ENCODE measurements at regions not wholly inside any gene's neighbourhood (a gene's known extent, or its start where the extent isn't known, plus 50 kb on each side); places are given as distances from the start of the nearest gene placed in this dataset.

GRCh38 chr13:109963960-109964563 lies 177.7 kb upstream of the IRS2 start:
- 62 to 74% (median 70%) methylated on average over 13 of the region's 13 CpGs for WGBS, 4 donors

DNA sequence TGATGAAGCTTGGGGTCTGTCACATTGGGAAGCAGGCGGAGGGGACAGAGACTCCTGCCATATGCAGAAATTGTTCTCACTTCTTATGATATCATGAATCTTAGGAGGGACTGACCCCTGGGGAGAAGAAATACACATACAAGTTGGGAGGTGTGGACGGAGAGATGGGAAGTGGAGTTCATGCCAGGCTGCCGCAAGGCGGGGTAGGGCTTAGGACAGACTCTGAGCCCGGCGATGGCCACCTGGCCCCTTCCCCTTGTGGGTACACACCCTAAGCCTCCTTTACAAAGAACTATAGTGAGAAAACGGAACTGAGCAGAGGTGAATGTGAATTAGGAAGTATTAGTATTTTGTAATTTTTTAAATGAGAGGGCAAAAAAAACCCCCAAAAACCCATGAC lies 177.0 kb upstream of the IRS2 start:
- H3K27ac ChIP-seq = no peak overlapping the region
- no peaks in the 10 kb centered on the region for H3K36me3 ChIP-seq (replicated peaks in 1 of 2)
- H3K9me3 ChIP-seq (replicated peaks in 1 of 3) = no peaks in the 10 kb centered on the region
- DNase-seq = no peak
- no peak overlapping the region for H3K4me3 ChIP-seq
- H3K4me1 ChIP-seq (replicated peaks in 1 of 2) = no peaks in the 10 kb centered on the region
- TF ChIP-seq CTCF (IDR thresholded peaks at IDR 0.05) (no peak), POLR2A (IDR thresholded peaks at IDR 0.05) (no peak)
- intact Hi-C loops (cut with DNase I) = no loop called here
- H3K27me3 ChIP-seq = no peaks in the 10 kb centered on the region
- 84 to 91% (median 90%) methylated on average over 7 of the region's 7 CpGs for WGBS, 4 donors

More at GRCh38 chr13:109963960-109964563, 177.7 kb upstream of the IRS2 start:
- no peak overlapping the region for H3K4me3 ChIP-seq
- H3K9me3 ChIP-seq (replicated peaks in 1 of 3) = no peaks in the 10 kb centered on the region
- H3K36me3 ChIP-seq (replicated peaks in 1 of 2) = no peaks in the 10 kb centered on the region
- H3K4me1 ChIP-seq (replicated peaks in 1 of 2) = no peaks in the 10 kb centered on the region
- intact Hi-C loops (cut with DNase I) = no loop called here
- H3K27ac ChIP-seq = no peak overlapping the region
- no peaks in the 10 kb centered on the region for H3K27me3 ChIP-seq
- TF ChIP-seq CTCF (IDR thresholded peaks at IDR 0.05) (no peak), POLR2A (IDR thresholded peaks at IDR 0.05) (no peak)
- no peak for DNase-seq

- Histone ChIP-seq H3K4me1 (replicated peaks in 1 of 2) (no peaks in the 10 kb centered on the region), H3K4me3 (no peak overlapping the region), H3K9me3 (replicated peaks in 1 of 3) (no peaks in the 10 kb centered on the region), H3K36me3 (replicated peaks in 1 of 2) (no peaks in the 10 kb centered on the region), H3K27me3 (no peaks in the 10 kb centered on the region), H3K27ac (no peak overlapping the region)
- TF ChIP-seq CTCF (IDR thresholded peaks at IDR 0.05) (no peak), POLR2A (IDR thresholded peaks at IDR 0.05) (no peak)
- DNase-seq = no peak
- intact Hi-C loops (cut with DNase I) = no loop called here
- WGBS, 4 donors = 55 to 76% (median 68%) methylated on average over 1 of the region's 1 CpG
These were observed 173.5 kb upstream of the IRS2 start for GRCh38 chr13:109959903-109960302.

DNA sequence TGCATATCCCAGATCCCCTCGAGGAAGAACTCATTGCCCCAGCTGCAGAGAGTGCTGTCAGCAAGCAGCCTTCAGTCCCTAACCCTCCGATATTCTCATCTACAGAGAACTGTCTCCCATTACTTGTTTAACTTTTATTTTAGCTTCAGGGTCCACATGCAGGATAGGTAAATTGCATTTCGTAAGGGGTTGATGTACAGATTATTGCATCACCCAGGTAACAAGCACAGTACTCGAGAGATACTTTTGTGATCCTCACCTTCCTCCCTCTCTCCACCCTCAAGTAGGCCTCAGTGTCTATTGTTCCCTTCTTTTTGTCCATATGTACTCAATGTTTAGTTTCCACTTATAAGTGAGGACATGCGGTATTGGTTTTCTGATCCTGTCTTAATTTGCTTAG lies 171.5 kb upstream of the IRS2 start:
- WGBS, 4 donors = 79 to 88% (median 84%) methylated on average over 5 of the region's 5 CpGs
- H3K4me3 ChIP-seq = no peak overlapping the region
- no peak overlapping the region for H3K27ac ChIP-seq
- intact Hi-C loops (cut with DNase I) = no loop called here
- no peaks in the 10 kb centered on the region for H3K27me3 ChIP-seq
- no peaks in the 10 kb centered on the region for H3K4me1 ChIP-seq (replicated peaks in 1 of 2)
- no peak for TF ChIP-seq CTCF (IDR thresholded peaks at IDR 0.05)
- TF ChIP-seq POLR2A (IDR thresholded peaks at IDR 0.05) = no peak
- H3K9me3 ChIP-seq (replicated peaks in 1 of 3) = no peaks in the 10 kb centered on the region
- no peak for DNase-seq
- H3K36me3 ChIP-seq (replicated peaks in 1 of 2) = no peaks in the 10 kb centered on the region

All from adrenal gland (tissue), 9 donors.